ENCODE measurements at regions not wholly inside any gene's neighbourhood (a gene's known extent, or its start where the extent isn't known, plus 50 kb on each side); places are given as distances from the start of the nearest gene placed in this dataset.

- TF ChIP-seq ZIC2 (tag by site-specific recombination; IDR thresholded peaks at IDR 0.05) (no peak), ZNF10 (tag by site-specific recombination; IDR thresholded peaks at IDR 0.05) (no peak), ZNF623 (tag by site-specific recombination; IDR thresholded peaks at IDR 0.05) (no peak), PRDM10 (tag by site-specific recombination; IDR thresholded peaks at IDR 0.05) (no peak)
Measured at GRCh38 chr3:163196815-163197374, 1700.3 kb downstream of the OTOL1 start (continued).

DNA sequence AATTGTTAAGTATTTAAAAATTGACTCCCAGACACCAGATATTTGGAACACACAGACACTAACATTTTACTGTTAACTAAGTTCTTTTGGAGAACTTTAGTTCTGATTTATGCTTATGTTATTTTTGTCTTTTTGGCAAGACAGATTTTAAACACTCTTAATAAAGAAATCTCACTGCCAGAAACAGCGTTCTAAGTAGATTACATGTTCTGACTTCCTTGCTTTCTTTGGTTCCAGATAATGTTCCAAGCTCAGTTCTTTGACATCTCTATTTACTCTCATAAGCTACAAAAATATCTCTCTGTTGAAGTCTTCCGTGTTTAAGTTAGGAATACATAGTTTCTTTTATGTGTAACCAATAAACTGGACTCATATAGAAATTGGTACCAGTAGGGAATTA, 1699.6 kb downstream of the OTOL1 start:
- Histone ChIP-seq H3K36me3 (ENCODE audit: control insufficient read depth in 2 of 2, insufficient read depth in 1 of 2, low read length in 2 of 2) (no peaks in the 10 kb centered on the region), H3K9me3 (ENCODE audit: control insufficient read depth, insufficient read depth, low read depth, low read length) (no peaks in the 10 kb centered on the region), H3K4me1 (ENCODE audit: control insufficient read depth, insufficient read depth, low read length) (no peaks in the 10 kb centered on the region), H3K27ac (ENCODE audit: extremely low read depth, low read depth, low read length) (no peak overlapping the region), H3K4me3 (ENCODE audit: low read depth, low read length) (no peak overlapping the region)
- POLR2A ChIA-PET: no interaction called here
- CTCF ChIA-PET: no interaction called here
- TF ChIP-seq, protein P1, sequence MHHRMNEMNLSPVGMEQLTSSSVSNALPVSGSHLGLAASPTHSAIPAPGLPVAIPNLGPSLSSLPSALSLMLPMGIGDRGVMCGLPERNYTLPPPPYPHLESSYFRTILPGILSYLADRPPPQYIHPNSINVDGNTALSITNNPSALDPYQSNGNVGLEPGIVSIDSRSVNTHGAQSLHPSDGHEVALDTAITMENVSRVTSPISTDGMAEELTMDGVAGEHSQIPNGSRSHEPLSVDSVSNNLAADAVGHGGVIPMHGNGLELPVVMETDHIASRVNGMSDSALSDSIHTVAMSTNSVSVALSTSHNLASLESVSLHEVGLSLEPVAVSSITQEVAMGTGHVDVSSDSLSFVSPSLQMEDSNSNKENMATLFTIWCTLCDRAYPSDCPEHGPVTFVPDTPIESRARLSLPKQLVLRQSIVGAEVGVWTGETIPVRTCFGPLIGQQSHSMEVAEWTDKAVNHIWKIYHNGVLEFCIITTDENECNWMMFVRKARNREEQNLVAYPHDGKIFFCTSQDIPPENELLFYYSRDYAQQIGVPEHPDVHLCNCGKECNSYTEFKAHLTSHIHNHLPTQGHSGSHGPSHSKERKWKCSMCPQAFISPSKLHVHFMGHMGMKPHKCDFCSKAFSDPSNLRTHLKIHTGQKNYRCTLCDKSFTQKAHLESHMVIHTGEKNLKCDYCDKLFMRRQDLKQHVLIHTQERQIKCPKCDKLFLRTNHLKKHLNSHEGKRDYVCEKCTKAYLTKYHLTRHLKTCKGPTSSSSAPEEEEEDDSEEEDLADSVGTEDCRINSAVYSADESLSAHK (tag by site-specific recombination; IDR thresholded peaks at IDR 0.05): no peak
- no peak for TF ChIP-seq ZNF146 (tag by site-specific recombination; IDR thresholded peaks at IDR 0.05)
- TF ChIP-seq, protein P2, sequence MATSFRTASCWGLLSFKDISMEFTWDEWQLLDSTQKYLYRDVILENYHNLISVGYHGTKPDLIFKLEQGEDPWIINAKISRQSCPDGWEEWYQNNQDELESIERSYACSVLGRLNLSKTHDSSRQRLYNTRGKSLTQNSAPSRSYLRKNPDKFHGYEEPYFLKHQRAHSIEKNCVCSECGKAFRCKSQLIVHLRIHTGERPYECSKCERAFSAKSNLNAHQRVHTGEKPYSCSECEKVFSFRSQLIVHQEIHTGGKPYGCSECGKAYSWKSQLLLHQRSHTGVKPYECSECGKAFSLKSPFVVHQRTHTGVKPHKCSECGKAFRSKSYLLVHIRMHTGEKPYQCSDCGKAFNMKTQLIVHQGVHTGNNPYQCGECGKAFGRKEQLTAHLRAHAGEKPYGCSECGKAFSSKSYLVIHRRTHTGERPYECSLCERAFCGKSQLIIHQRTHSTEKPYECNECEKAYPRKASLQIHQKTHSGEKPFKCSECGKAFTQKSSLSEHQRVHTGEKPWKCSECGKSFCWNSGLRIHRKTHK (tag by site-specific recombination; IDR thresholded peaks at IDR 0.05): no peak
- no peak for TF ChIP-seq ZNF148 (tag by site-specific recombination; IDR thresholded peaks at IDR 0.05; ENCODE audit: borderline replicate concordance)
- TF ChIP-seq ZNF510 (tag by site-specific recombination; IDR thresholded peaks at IDR 0.05; ENCODE audit: insufficient replicate concordance): no peak
- TF ChIP-seq ZNF202 (tag by site-specific recombination; IDR thresholded peaks at IDR 0.05; ENCODE audit: borderline replicate concordance): no peak
- TF ChIP-seq ZNF214 (tag by site-specific recombination; IDR thresholded peaks at IDR 0.05; ENCODE audit: borderline replicate concordance): no peak
- TF ChIP-seq ZNF670 (tag by site-specific recombination; IDR thresholded peaks at IDR 0.05; ENCODE audit: low read depth): no peak
- TF ChIP-seq ZNF785 (tag by site-specific recombination; IDR thresholded peaks at IDR 0.05): no peak
- no peak for TF ChIP-seq SALL2 (tag by site-specific recombination; IDR thresholded peaks at IDR 0.05; ENCODE audit: borderline replicate concordance)
- TF ChIP-seq ZSCAN23 (tag by site-specific recombination; IDR thresholded peaks at IDR 0.05): no peak
- TF ChIP-seq ZNF555 (tag by site-specific recombination; conservative IDR thresholded peaks at IDR 0.05): no peak
- TF ChIP-seq KLF7 (tag by site-specific recombination; IDR thresholded peaks at IDR 0.05; ENCODE audit: borderline replicate concordance): no peak
- TF ChIP-seq ZNF571 (tag by site-specific recombination; IDR thresholded peaks at IDR 0.05): no peak
- no peak for TF ChIP-seq ZNF843 (tag by site-specific recombination; IDR thresholded peaks at IDR 0.05)
- TF ChIP-seq ZNF335 (tag by site-specific recombination; conservative IDR thresholded peaks at IDR 0.05): no peak
- no peak for TF ChIP-seq ZNF184 (tag by site-specific recombination; IDR thresholded peaks at IDR 0.05)
- TF ChIP-seq, protein P3, sequence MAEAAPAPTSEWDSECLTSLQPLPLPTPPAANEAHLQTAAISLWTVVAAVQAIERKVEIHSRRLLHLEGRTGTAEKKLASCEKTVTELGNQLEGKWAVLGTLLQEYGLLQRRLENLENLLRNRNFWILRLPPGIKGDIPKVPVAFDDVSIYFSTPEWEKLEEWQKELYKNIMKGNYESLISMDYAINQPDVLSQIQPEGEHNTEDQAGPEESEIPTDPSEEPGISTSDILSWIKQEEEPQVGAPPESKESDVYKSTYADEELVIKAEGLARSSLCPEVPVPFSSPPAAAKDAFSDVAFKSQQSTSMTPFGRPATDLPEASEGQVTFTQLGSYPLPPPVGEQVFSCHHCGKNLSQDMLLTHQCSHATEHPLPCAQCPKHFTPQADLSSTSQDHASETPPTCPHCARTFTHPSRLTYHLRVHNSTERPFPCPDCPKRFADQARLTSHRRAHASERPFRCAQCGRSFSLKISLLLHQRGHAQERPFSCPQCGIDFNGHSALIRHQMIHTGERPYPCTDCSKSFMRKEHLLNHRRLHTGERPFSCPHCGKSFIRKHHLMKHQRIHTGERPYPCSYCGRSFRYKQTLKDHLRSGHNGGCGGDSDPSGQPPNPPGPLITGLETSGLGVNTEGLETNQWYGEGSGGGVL (tag by site-specific recombination; IDR thresholded peaks at IDR 0.05): no peak
- TF ChIP-seq, protein P4, sequence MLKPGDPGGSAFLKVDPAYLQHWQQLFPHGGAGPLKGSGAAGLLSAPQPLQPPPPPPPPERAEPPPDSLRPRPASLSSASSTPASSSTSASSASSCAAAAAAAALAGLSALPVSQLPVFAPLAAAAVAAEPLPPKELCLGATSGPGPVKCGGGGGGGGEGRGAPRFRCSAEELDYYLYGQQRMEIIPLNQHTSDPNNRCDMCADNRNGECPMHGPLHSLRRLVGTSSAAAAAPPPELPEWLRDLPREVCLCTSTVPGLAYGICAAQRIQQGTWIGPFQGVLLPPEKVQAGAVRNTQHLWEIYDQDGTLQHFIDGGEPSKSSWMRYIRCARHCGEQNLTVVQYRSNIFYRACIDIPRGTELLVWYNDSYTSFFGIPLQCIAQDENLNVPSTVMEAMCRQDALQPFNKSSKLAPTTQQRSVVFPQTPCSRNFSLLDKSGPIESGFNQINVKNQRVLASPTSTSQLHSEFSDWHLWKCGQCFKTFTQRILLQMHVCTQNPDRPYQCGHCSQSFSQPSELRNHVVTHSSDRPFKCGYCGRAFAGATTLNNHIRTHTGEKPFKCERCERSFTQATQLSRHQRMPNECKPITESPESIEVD (tag by site-specific recombination; IDR thresholded peaks at IDR 0.05): no peak

Measured in HEK293 (cell line).